CD4-positive, alpha-beta T cell treated with Interleukin-1 beta for 1 hour (primary cell): ENCODE measurements at regions not wholly inside any gene's neighbourhood (a gene's known extent, or its start where the extent isn't known, plus 50 kb on each side); places are given as distances from the start of the nearest gene placed in this dataset.

Source experiments
- DNase-seq, 2 donors: peaks; one replicate each; pipeline ENCODE4 v3.0.0-alpha.2; 2020 to 2022

DNA sequence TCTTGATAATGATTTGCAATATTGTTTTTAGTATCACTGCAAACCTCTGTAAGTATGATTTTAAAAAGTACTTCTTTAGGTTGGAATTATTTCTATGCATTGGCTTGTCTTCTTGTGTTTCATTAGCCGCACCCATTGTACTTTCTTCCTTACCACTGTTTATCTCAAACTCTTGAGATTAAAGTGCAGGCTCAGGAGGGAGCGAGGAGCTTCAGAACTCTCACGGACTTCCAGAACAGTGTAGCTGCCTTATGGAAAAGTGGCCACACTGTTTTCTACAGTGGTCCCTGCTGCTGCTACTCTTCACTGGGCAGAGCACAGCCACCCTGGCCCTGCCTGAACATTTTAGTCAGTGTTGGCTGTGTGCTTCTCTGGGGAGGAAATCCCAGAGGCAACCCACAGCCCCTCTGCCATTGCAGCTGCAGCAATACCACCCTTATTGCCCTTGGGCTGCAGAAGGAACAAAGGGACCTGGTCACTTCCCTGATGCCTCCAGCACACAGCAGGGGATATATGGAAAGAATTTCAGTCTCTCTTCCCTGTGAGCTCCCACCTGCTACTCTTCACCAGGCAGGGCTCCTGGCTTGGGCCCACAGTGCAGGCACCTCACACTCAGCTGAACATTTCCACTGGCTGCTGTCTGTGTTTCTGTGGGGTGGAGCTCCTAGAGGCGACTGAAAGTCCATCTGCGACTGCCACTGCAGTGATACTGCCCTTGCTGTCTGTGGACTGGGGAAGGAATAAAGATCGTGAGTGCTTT is 91.7 kb upstream of the MAP3K4 start:
- DNase-seq, result no peak

DNA sequence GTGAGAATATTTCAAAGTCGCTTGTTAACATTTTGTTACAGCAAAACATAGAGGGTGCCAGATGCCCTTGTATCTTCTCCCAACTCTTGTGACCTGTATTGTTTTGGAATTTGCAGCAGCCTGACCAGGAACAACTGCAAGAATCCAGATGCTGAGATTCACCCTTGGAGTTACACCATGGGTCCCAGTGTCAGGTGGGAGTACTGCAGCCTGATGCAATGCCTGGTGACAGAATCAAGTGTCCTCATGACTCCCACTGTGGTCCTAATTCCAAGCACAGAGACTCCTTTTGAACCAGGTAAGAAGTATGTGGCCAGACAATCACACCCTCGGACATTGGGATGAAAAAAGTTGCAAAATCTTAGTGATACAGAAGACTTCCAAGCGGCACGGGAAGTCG is 79.6 kb upstream of the MAP3K4 start:
- no peak for DNase-seq

DNA sequence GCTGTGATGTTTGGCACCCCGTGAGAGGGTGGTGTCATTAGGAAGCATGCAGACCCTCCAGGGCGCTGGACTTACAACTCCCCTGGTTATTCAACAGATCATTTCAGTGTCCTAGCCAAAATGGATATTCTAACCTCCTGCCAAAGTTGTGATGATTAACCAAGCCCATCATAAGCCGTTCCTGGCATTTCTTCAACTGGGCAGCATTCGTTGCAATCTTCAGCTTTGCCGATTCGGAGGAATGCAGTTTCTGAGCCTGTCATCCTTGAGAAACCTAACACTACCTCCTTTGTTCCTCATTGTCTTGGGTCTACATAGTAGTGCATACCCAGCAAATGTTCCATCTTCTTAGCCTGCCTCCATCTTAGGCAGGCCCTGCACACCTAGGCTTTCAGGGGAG is 79.2 kb upstream of the MAP3K4 start:
- no peak for DNase-seq

DNA sequence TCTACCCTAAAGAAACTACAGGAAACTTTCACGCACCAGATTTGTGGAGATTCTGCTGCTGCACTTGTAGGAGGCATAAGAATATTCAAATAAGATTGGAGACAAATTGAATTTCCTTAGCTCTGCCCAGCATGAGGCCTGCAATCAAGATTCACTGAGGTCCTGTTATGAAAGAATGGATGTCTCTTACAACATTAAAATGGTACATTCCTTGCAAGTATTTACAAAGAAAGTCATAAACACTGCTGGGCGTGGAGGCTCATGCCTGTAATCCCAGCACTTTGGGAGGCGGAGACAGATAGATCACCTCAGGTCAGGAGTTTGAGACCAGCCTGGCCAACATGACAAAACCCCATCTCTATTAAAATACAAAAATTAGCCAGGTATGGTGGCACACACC is 74.0 kb upstream of the MAP3K4 start:
- DNase-seq, result no peak

DNA sequence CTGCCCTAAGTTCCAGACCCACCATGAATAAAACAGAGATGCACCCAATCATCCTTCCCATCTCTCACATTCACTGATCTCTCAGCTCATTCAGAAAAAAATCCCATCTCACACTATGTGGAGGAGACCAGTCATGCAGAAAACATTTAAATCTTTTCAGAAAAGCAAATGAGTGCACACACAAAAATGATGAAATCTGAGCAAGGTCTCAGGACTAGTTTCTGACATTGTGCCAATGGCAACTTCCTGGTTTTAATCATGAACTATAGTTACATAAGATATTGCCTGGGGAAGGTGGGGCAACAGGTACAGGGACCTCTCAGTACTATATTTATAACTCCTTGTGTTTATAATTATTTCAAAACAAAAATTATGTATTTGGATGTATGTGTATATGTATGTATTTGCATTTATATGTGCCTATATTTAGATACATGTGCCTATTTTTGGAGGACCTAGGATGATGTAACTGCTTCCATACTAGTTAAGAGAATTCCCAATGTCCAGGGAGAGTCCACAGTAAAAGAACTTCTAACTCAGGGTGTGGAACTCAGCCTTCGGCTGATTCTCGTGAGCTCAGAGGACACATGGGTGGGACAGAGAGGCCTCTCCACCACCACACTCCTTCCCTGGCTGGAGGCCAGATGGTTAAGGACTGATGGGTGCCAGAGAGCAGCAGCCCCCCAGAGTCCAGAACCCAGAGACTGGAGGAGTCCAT is 71.7 kb upstream of the MAP3K4 start:
- DNase-seq, result no peak

DNA sequence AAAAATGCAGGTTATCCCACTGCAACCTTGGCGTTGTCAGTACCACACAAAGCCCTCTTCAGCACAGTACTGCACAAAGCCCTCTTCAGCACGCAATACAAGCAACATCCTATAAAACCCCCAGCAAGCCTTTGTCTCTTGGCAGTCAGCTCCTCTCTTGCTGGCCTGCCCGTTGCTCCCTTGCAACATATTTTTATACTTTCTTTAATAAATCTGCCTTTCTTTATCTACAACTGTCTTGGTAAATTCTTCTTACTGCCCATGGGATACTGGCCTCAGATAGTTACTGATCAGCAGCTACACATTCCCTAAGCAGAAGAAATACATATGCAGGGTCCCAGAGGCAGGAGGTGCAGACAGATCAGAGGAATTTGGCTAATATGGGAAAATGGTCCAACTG is 70.5 kb upstream of the MAP3K4 start:
- DNase-seq, result no peak

DNA sequence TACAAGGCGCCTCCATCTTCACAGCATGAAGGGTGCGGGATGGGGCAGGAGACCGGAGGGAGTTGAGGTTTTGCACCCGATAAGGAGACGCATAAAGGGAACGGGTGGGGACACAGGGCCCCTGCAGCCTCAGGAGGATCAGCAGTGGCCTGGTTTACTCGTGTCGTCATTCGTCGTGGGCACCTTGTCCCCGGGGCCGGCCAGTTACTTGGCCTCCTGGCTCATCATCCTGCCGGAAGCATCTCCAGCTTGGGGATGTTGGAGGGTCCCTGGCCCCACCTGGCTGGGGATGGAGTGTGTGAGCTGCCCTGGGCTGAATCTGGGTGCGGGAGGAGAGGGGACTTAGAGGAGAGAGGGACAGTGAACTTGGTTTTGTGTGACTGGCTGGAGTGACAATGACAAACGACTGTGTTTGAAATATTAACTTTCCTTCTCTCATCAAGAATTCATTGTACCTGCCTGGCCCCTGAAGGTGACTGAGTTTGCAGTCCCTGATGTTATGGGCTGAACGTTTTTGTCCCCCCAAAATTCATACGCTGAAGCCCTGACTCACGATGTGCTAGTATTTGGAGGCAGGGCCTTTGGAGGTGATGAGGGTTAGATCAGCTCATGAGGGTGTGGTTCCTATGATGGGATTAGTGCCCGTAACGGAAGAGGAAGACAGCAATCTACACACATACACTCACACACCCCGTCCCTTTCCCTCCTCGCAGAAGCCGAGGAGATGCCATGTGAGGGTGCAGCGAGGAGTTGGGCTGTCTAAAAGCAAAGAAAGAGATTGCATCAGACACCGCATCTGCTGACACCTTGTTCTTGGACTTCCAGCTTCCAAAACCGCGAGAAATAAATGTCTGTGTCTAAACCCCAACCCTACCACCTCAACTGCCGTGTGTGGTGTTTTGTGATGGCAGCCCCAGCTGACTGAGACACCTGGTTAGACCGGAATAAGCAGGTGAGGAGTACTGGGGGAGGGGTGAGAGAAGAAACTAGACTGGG is 65.0 kb upstream of the MAP3K4 start:
- DNase-seq, result no peak

DNA sequence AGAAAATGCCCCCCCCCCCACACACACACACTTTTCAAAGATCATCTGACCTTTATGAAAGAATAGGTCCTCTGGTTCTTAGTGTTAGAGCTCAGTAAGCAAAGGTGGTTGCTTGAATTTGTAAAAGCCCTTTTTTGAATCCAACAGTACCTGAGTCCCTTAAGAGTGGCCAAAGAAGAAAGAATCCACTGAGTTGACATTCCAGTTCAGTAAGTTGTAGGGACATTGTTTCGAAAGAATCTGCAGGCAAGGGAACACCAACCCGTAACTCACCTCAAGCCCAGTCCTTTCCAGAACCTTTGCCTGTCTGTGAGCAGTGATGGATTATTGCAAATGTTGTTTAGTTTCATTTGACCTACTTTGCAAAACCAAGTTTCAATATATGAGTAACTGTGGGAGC is 64.2 kb upstream of the MAP3K4 start:
- no peak for DNase-seq

DNA sequence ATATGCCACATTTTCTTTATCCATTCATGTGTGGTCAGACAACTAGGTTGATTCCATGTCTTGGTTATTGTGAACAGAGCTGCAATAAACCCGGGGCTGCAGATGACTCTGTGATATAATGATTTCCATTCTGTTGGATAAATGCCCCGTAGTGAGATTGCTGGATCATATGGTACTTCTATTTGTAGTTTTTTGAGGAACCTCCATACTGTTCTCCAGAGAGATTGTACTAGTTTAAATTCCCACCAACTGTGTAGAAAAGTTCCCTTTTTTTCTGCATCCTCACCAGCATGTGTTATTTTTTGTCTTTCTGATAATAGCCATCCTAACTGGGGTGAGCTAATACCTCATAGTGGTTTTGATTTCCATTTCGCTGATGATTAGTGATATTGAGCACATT is 62.2 kb upstream of the MAP3K4 start:
- no peak for DNase-seq

DNA sequence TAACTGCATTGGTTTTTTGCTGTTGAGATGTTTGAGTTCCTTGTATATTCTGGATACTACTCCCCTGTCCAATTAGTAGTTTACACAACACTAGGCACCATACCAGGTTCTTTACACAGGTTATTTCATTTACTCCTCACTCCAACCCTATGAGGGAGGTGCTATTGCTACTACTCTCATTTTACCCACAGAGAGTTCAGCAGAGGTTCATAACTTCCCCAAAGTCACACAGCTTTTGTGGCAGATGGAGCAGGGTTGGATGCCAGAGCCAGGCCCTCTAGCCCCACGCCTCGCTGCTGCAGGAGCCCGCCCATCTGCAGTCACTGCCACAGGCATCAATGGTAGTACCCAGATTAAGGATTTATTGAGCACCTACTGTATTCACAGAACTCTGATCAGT is 61.7 kb upstream of the MAP3K4 start:
- DNase-seq, result no peak

DNA sequence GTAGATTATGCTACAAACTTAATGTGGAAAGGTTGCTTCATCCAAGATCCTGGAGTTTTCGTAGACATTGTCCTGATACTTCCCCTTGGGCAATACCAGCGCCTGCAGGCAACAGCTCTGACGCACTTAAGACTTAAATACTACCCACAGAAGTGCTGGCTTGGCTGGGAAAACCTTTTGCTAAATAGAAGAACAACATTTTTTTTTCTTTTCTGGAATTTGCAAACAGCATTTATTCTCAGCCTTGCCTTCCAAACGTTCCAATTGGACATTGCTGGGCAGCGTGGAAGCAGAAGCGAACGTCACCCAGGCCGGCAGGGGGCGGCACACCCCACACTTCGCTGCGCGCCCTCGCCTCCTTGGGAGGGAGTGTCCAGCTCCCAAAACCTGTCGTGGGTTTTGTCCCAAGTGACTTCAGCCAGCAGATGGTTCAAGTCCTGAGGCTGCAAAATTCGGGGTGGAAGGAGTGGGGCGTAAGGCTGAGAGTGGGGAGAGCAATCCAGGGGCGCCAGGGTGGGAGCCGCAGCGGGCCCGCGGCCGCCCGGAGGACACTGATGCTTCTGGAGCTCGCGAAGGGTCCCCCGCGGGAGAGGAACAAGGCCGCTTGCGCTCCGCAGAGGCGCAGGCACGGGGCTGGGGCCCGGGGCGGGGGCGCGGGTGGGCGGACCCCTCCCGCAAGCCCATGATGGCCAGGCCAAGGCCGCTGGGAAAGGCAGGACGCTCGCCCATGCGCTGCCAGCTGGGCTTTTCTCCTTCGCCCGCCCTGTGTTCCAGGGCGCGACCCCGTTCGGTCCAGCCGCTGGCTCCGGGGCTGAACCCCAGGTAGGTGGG is 60.8 kb upstream of the MAP3K4 start:
- DNase-seq, result peak; percentile 38 to 51

DNA sequence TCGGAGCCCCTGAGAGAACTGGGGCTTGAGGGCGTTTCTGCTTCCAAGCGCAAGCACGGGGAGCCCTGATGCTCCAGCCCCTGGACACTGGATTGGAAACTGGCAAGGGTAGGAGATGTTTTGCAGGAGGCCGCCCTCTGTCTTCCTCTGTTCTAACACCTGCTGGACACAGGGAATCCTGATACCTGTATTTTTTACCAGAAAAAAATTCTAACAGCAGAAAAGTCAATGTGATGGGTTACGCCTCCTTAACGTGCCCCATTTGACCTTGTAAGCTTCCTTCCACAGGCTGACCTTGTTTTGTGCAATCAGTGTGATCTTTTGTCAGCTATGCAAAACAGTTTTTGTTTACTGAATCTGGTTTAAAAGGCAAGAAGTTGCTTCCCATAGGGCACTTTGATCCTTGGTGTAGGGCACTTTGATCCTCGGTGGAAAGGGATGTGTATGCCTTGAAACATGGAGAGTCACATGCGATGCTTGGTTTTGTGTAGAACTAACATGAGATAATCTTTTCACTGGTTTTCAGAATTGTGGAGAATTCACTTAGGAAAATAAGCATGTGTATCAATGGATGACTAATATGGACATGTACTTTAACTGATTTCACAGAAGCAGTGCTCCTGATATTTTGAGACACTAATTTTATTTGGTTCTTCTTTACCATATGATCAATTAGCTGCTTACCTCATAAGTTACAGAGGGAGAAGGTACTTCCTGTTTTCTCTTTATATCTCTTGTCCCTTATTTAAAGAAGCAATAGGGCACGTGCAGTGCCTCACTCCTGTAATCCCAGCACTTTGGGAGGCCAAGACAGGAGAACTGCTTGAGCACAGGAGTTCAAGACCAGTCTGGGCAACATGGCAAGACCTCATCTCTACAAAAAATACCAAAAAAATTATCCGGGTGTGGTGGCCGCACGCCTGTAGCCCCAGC is 59.9 kb upstream of the MAP3K4 start:
- peak in 1 of 2 donors; percentile 1 for DNase-seq

DNA sequence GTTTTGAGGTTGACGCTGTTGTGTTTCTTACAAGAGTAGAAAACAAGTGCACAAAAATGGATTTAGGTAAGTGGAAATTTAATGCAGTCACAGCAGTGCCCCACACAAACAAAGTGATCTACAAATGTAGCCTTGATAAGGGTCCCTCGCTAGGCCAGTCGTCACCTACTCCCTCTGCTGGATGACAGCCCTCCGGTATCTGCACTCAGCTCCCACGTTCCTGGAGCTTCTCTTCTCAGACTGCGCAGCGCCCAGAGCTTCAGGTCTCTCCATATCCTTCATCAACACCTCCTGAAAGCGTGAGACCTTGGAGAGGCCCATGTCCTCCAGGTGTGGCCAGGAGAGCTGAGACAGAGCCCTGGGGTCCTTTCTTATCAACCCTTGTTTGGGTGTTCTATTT is 58.3 kb upstream of the MAP3K4 start:
- DNase-seq, result no peak

DNA sequence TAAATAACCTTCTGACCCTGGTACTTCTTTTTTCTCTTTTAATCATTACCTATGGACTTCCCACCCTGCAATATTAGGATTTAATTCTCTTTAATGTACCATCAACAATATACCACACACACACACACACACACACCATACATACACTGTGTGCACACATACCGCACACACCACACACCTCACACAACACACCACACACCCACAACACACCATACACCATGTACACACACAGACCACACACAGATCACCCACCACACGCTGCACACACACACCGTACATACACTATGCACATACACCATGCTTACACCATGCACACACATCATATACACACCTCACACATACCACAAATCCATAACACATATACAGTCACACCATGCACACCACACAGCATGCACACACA is 57.4 kb upstream of the MAP3K4 start:
- no peak for DNase-seq

DNA sequence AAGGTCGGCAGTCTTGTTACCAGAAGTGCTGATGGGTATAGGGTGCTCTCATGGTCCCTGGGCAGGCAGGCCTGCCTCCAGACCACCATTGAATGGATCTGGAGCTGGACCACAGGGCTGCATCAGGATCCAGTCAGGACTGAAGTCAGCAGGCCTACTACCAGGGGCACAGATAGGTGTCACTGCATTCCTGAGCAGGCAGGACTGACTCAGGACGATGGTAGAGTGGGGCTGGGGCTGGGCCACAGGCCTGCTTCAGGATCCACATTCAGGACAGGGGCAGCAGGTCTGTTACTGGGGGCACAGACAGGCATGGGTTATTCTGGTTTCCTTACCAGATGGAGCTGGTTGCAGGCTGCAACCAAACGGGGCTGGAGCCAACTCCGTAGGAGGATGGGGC is 51.4 kb upstream of the MAP3K4 start:
- DNase-seq, result no peak
